ENCODE measurements at regions not wholly inside any gene's neighbourhood (a gene's known extent, or its start where the extent isn't known, plus 50 kb on each side); places are given as distances from the start of the nearest gene placed in this dataset.

DNA sequence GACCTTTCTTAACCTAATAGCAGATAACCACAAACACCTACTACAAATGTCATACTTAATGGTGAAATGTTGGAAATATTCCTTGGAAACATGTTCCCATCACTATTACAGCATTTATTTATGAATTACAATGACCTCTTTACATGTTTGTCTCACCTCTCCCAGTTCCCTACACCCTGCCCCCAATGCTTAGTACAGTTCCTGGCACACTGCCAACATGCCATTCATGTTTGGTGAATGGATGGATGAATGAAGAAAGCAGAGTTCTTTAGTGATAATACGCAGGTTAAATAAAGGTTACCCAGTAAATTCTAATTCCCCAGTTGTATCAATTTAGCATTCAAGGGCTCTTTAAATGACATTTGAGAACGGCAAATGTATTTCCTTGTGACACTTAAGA is 259.9 kb upstream of the ATP11B start:
- Histone ChIP-seq H2AK9ac (replicated peaks; ENCODE audit: low read depth, low read length, poor library complexity) (no peak overlapping the region), H4K5ac (ENCODE audit: low read depth, low read length) (no peak overlapping the region), H3K23ac (ENCODE audit: low read depth, low read length) (no peak overlapping the region), H4K91ac (ENCODE audit: insufficient read depth, low read depth, low read length) (no peak overlapping the region), H3K14ac (replicated peaks; ENCODE audit: low read depth, low read length) (no peak overlapping the region), H2BK20ac (ENCODE audit: low read depth, low read length) (no peak overlapping the region), H2AFZ (replicated peaks; ENCODE audit: low read length, poor library complexity) (no peak overlapping the region), H3K56ac (ENCODE audit: extremely low read depth, insufficient read depth, low read length) (no peak overlapping the region), H3K18ac (ENCODE audit: low read depth, low read length) (no peak overlapping the region), H3K9me1 (ENCODE audit: insufficient read depth, low read length) (no peaks in the 10 kb centered on the region), H3K4me1 (ENCODE audit: control insufficient read depth, insufficient read depth, low read length) (no peaks in the 10 kb centered on the region), H3K4me3 (ENCODE audit: insufficient read depth, low read depth, low read length) (no peak overlapping the region), H2BK15ac (ENCODE audit: low read depth, low read length) (no peak overlapping the region), H4K20me1 (ENCODE audit: insufficient read depth, low read length) (no peaks in the 10 kb centered on the region), H2BK120ac (ENCODE audit: low read depth, low read length) (no peak overlapping the region), H2AK5ac (ENCODE audit: low read depth, low read length) (no peak overlapping the region), H3K27me3 (ENCODE audit: control insufficient read depth, insufficient read depth, low read length) (no peaks in the 10 kb centered on the region), H3K4me2 (ENCODE audit: low read depth, low read length) (no peak overlapping the region), H4K8ac (ENCODE audit: low read depth in 2 of 2, low read length in 2 of 2) (no peak overlapping the region), H2BK5ac (ENCODE audit: low read depth, low read length, poor library complexity, severe bottlenecking) (no peak overlapping the region), H3K27ac (ENCODE audit: insufficient read depth, low read length) (no peak overlapping the region), H3K9me3 (ENCODE audit: control insufficient read depth, insufficient read depth, low read length) (peaks cover 12% of the 10 kb centered on the region), H3K36me3 (ENCODE audit: control insufficient read depth, insufficient read depth, low read length) (no peaks in the 10 kb centered on the region), H3K9ac (ENCODE audit: low read depth, low read length) (no peak overlapping the region), H3K4ac (ENCODE audit: low read depth, low read length) (no peak overlapping the region), H3K79me1 (ENCODE audit: low read depth in 1 of 2, low read length in 2 of 2) (no peaks in the 10 kb centered on the region)
- DNase-seq, result no peak
- in situ Hi-C loops (cut with MboI; ENCODE audit: low sequenced_read_pairs), result no loop called here
- dilution Hi-C loops (cut with HindIII; ENCODE audit: low sequenced_read_pairs, unreplicated experiment), result no loop called here
- ATAC-seq (ENCODE audit: low read depth), result no peak
- TF ChIP-seq, protein P1, sequence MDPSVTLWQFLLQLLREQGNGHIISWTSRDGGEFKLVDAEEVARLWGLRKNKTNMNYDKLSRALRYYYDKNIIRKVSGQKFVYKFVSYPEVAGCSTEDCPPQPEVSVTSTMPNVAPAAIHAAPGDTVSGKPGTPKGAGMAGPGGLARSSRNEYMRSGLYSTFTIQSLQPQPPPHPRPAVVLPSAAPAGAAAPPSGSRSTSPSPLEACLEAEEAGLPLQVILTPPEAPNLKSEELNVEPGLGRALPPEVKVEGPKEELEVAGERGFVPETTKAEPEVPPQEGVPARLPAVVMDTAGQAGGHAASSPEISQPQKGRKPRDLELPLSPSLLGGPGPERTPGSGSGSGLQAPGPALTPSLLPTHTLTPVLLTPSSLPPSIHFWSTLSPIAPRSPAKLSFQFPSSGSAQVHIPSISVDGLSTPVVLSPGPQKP (IDR thresholded peaks at IDR 0.05; ENCODE audit: borderline replicate concordance, low read depth, low read length), result no peak
- TF ChIP-seq CEBPB (IDR thresholded peaks at IDR 0.05; ENCODE audit: low read depth, low read length) (no peak), NFE2L2 (IDR thresholded peaks at IDR 0.05; ENCODE audit: low read depth, low read length) (no peak), SMC3 (IDR thresholded peaks at IDR 0.05; ENCODE audit: low read depth, low read length) (no peak), BHLHE40 (IDR thresholded peaks at IDR 0.05; ENCODE audit: low read depth, low read length) (no peak), RAD21 (IDR thresholded peaks at IDR 0.05; ENCODE audit: low read length) (no peak), CHD1 (IDR thresholded peaks at IDR 0.05; ENCODE audit: low read depth, low read length) (no peak), RCOR1 (IDR thresholded peaks at IDR 0.05; ENCODE audit: insufficient replicate concordance, low read length) (no peak), RFX5 (IDR thresholded peaks at IDR 0.05; ENCODE audit: low read depth, low read length) (no peak), POLR2A (IDR thresholded peaks at IDR 0.05; ENCODE audit: low read depth, low read length) (no peak)
- TF ChIP-seq, protein P2, sequence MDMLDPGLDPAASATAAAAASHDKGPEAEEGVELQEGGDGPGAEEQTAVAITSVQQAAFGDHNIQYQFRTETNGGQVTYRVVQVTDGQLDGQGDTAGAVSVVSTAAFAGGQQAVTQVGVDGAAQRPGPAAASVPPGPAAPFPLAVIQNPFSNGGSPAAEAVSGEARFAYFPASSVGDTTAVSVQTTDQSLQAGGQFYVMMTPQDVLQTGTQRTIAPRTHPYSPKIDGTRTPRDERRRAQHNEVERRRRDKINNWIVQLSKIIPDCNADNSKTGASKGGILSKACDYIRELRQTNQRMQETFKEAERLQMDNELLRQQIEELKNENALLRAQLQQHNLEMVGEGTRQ (IDR thresholded peaks at IDR 0.05; ENCODE audit: low read depth, low read length), result no peak
- TF ChIP-seq, protein P3, sequence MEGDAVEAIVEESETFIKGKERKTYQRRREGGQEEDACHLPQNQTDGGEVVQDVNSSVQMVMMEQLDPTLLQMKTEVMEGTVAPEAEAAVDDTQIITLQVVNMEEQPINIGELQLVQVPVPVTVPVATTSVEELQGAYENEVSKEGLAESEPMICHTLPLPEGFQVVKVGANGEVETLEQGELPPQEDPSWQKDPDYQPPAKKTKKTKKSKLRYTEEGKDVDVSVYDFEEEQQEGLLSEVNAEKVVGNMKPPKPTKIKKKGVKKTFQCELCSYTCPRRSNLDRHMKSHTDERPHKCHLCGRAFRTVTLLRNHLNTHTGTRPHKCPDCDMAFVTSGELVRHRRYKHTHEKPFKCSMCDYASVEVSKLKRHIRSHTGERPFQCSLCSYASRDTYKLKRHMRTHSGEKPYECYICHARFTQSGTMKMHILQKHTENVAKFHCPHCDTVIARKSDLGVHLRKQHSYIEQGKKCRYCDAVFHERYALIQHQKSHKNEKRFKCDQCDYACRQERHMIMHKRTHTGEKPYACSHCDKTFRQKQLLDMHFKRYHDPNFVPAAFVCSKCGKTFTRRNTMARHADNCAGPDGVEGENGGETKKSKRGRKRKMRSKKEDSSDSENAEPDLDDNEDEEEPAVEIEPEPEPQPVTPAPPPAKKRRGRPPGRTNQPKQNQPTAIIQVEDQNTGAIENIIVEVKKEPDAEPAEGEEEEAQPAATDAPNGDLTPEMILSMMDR (conservative IDR thresholded peaks at IDR 0.05; ENCODE audit: low read depth, low read length), result no peak
- intact Hi-C loops (cut with micrococcal nuclease), result no loop called here
- BruUV-seq (replicated peaks), result no TSS peak
- WGBS, 2 experiments (ENCODE audit: extremely low coverage in 2 of 2, insufficient read length in 1 of 2), result no CpG with 5 or more reads among the region's 2 CpGs
- POLR2A ChIA-PET (ENCODE audit: unreplicated experiment), result no interaction called here
- CTCF ChIA-PET, result no interaction called here
